OCI-LY3 (cell line): ENCODE measurements at regions not wholly inside any gene's neighbourhood (a gene's known extent, or its start where the extent isn't known, plus 50 kb on each side); places are given as distances from the start of the nearest gene placed in this dataset.

Experiments
- H2AFZ ChIP-seq: fragments of 200-600, 300-600 bp; shearing (Covaris generic); 2 replicates; pipeline ENCODE4 v1.6.0; 2014; ENCODE audit warnings: antibody characterized with exemption, low read depth, low read length
- H3K27ac ChIP-seq: fragments of 200-600, 300-600 bp; sonication (generic); 2 replicates; pipeline ENCODE4 v1.5.1; 2014; ENCODE audit warnings: mild to moderate bottlenecking, low read length, moderate library complexity, mixed read lengths
- H3K27me3 ChIP-seq: fragments of 200-600, 300-600 bp; sonication (generic); 2 replicates; pipeline ENCODE4 v1.6.1; 2014; ENCODE audit warnings: low read depth, low read length, mixed read lengths
- H3K36me3 ChIP-seq: fragments of 200-600, 300-600 bp; sonication (generic); replicated peaks from 2 replicates; pipeline ENCODE3; 2014; ENCODE audit warnings: low read depth, low read length, mixed read lengths
- H3K4me1 ChIP-seq: fragments of 300-600, 200-600 bp; sonication (generic); 2 replicates; pipeline ENCODE4 v1.6.1; 2014; ENCODE audit warnings: low read length, mixed read lengths
- H3K4me2 ChIP-seq: fragments of 200-600, 300-600 bp; sonication (generic); 2 replicates; pipeline ENCODE4 v1.6.1; 2014; ENCODE audit warnings: low read length, mixed read lengths
- H3K4me3 ChIP-seq: fragments of 300-600, 200-600 bp; sonication (generic); 2 replicates; pipeline ENCODE4 v1.5.1; 2014; ENCODE audit warnings: antibody characterized with exemption, mild to moderate bottlenecking, low read length, moderate library complexity
- H3K79me2 ChIP-seq: fragments of 300-600, 200-600 bp; shearing (Covaris generic); 2 replicates; pipeline ENCODE4 v1.6.1; 2014; ENCODE audit warnings: mild to moderate bottlenecking, low read length, mixed read lengths
- H3K9ac ChIP-seq: fragments of 300-600, 200-600 bp; shearing (Covaris generic); 2 replicates; pipeline ENCODE4 v1.6.0; 2014; ENCODE audit warnings: mild to moderate bottlenecking, low read length, moderate library complexity
- H3K9me3 ChIP-seq: fragments of 200-600, 300-600 bp; shearing (Covaris generic); 2 replicates; pipeline ENCODE4 v1.6.1; 2014; ENCODE audit warnings: low read length, mixed read lengths; ENCODE audit not compliant: insufficient read depth
- H4K20me1 ChIP-seq: fragments of 200-600, 300-600 bp; sonication (generic); 2 replicates; pipeline ENCODE4 v1.6.1; 2016; ENCODE audit warnings: low read length, mixed read lengths; ENCODE audit not compliant: insufficient read depth
- CTCF ChIP-seq: fragments of 200-600, 300-600 bp; sonication (generic); IDR thresholded peaks from 2 replicates; pipeline ENCODE4 v1.5.1; 2014; ENCODE audit warnings: antibody characterized with exemption, low read length, low read depth
- EZH2phosphoT487 ChIP-seq: fragments of 200-600 bp; shearing (Covaris generic); IDR thresholded peaks from 2 replicates; pipeline ENCODE4 v1.6.1; 2018; ENCODE audit warnings: antibody characterized with exemption, mixed run types, low read depth

- Histone ChIP-seq H3K9me3 (no peaks in the 10 kb centered on the region), H4K20me1 (no peaks in the 10 kb centered on the region), H3K27ac (no peak overlapping the region), H3K36me3 (no peaks in the 10 kb centered on the region), H3K4me3 (no peak overlapping the region), H3K9ac (no peak overlapping the region), H3K4me1 (no peaks in the 10 kb centered on the region), H3K79me2 (no peaks in the 10 kb centered on the region), H3K27me3 (no peaks in the 10 kb centered on the region), H2AFZ (no peak overlapping the region), H3K4me2 (no peak overlapping the region)
- TF ChIP-seq EZH2phosphoT487 (no peak), CTCF (no peak)
Observed at GRCh38 chrX:8873956-8874355, 72.8 kb upstream of the FAM9A start.

DNA sequence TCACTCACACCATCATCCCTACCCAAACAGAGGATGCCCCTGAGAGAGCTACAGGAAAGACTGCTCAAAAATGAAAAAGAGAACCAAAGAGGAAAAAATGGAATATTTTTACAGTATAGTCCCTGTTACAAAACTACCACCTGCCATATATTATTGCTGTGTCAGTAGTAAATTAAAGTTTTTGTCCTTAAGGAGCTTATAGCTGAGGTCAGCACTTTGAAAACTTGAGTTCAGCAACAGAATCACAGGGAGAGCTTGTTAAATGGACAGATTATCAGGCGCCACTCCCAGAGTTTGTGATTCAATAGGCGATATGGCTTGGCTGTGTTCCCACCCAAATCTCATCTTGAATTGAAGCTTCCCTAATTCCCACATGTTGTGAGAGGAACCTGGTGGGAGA lies 71.9 kb upstream of the FAM9A start:
- no peaks in the 10 kb centered on the region for H3K9me3 ChIP-seq
- H3K9ac ChIP-seq: no peak overlapping the region
- H3K79me2 ChIP-seq: no peaks in the 10 kb centered on the region
- H3K36me3 ChIP-seq: no peaks in the 10 kb centered on the region
- no peak overlapping the region for H3K4me3 ChIP-seq
- no peaks in the 10 kb centered on the region for H3K27me3 ChIP-seq
- no peaks in the 10 kb centered on the region for H4K20me1 ChIP-seq
- H3K4me2 ChIP-seq: no peak overlapping the region
- no peak overlapping the region for H3K27ac ChIP-seq
- H3K4me1 ChIP-seq: no peaks in the 10 kb centered on the region
- TF ChIP-seq EZH2phosphoT487: no peak
- no peak for TF ChIP-seq CTCF
- H2AFZ ChIP-seq: no peak overlapping the region

DNA sequence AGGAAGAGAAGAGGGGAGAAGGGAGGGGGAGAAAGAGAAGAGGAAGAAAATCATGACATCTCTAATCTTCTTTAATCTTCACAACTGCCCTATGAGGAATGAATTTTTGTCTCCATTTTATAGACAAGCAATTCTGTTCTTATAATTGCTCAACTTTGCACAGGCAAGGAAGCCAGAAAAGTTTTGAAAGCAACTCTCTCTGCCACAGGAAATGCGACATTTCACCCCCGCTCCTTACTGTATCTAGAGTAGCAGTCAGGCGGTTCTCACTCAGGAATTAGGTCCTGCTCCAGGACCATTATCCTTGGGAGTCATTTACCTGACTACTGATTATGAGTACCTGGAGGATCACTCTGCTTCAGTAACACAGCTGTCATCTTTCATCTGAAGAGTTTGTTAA lies 69.2 kb upstream of the FAM9A start:
- Histone ChIP-seq H2AFZ (no peak overlapping the region), H3K9ac (no peak overlapping the region), H3K4me2 (no peak overlapping the region), H3K27me3 (no peaks in the 10 kb centered on the region), H3K9me3 (no peaks in the 10 kb centered on the region), H4K20me1 (no peaks in the 10 kb centered on the region), H3K4me1 (no peaks in the 10 kb centered on the region), H3K4me3 (no peak overlapping the region), H3K27ac (no peak overlapping the region), H3K79me2 (no peaks in the 10 kb centered on the region), H3K36me3 (no peaks in the 10 kb centered on the region)
- TF ChIP-seq EZH2phosphoT487 (no peak), CTCF (no peak)

GRCh38 chrX:8869812-8870211 lies 68.6 kb upstream of the FAM9A start:
- Histone ChIP-seq H3K27me3 (no peaks in the 10 kb centered on the region), H3K4me2 (no peak overlapping the region), H3K4me3 (no peak overlapping the region), H3K36me3 (no peaks in the 10 kb centered on the region), H2AFZ (no peak overlapping the region), H3K27ac (no peak overlapping the region), H4K20me1 (no peaks in the 10 kb centered on the region), H3K9ac (no peak overlapping the region), H3K9me3 (no peaks in the 10 kb centered on the region), H3K4me1 (no peaks in the 10 kb centered on the region), H3K79me2 (no peaks in the 10 kb centered on the region)
- no peak for TF ChIP-seq CTCF
- TF ChIP-seq EZH2phosphoT487: no peak
